ENCODE measurements at regions not wholly inside any gene's neighbourhood (a gene's known extent, or its start where the extent isn't known, plus 50 kb on each side); places are given as distances from the start of the nearest gene placed in this dataset.

- TF ChIP-seq ZFX (IDR thresholded peaks at IDR 0.05; ENCODE audit: borderline replicate concordance) (no peak), CTCF (IDR thresholded peaks at IDR 0.05) (no peak)
- H3K27ac ChIP-seq: no peak overlapping the region
Measured at GRCh38 chr2:15783489-15783888, 156.9 kb upstream of the MYCN start.

GRCh38 chr2:15784106-15784885 is 156.1 kb upstream of the MYCN start:
- TF ChIP-seq CTCF (IDR thresholded peaks at IDR 0.05): no peak
- no peak for TF ChIP-seq ZFX (IDR thresholded peaks at IDR 0.05; ENCODE audit: borderline replicate concordance)
- H3K27ac ChIP-seq: no peak overlapping the region

- TF ChIP-seq ZFX (IDR thresholded peaks at IDR 0.05; ENCODE audit: borderline replicate concordance): no peak
- H3K27ac ChIP-seq: no peak overlapping the region
Measured at GRCh38 chr2:15784886-15785801, 155.2 kb upstream of the MYCN start.

- H3K27ac ChIP-seq: no peak overlapping the region
- TF ChIP-seq ZFX (IDR thresholded peaks at IDR 0.05; ENCODE audit: borderline replicate concordance) (no peak), CTCF (IDR thresholded peaks at IDR 0.05) (no peak)
Measured at GRCh38 chr2:15786003-15786654, 154.2 kb upstream of the MYCN start.

GRCh38 chr2:15786901-15787300 is 153.4 kb upstream of the MYCN start:
- no peak for TF ChIP-seq ZFX (IDR thresholded peaks at IDR 0.05; ENCODE audit: borderline replicate concordance)
- no peak for TF ChIP-seq CTCF (IDR thresholded peaks at IDR 0.05)
- H3K27ac ChIP-seq: no peak overlapping the region

- TF ChIP-seq ZFX (IDR thresholded peaks at IDR 0.05; ENCODE audit: borderline replicate concordance) (no peak), CTCF (IDR thresholded peaks at IDR 0.05) (no peak)
- H3K27ac ChIP-seq: no peak overlapping the region
Measured at GRCh38 chr2:15787535-15788454, 152.6 kb upstream of the MYCN start.

- no peak for TF ChIP-seq ZFX (IDR thresholded peaks at IDR 0.05; ENCODE audit: borderline replicate concordance)
- no peak for TF ChIP-seq CTCF (IDR thresholded peaks at IDR 0.05)
- no peak overlapping the region for H3K27ac ChIP-seq
Measured at GRCh38 chr2:15788455-15788829, 151.9 kb upstream of the MYCN start.

Data from 22Rv1 (cell line).